Esophagus muscularis mucosa (tissue), 3 donors: ENCODE measurements at regions not wholly inside any gene's neighbourhood (a gene's known extent, or its start where the extent isn't known, plus 50 kb on each side); places are given as distances from the start of the nearest gene placed in this dataset.

ENCODE experiments used
- CTCF ChIP-seq, 3 experiments: fragments of 200-600 bp in 2 of 3; fragments of 450-650 bp in 1 of 3; sonication (generic) in 2 of 3; IDR thresholded peaks; one replicate each; pipeline ENCODE4 v1.5.1; 2017 to 2019; ENCODE audit warnings: antibody characterized with exemption in 3 of 3, mild to moderate bottlenecking in 2 of 3, moderate library complexity in 1 of 3
- POLR2A ChIP-seq: fragments of 450-650 bp; IDR thresholded peaks from one replicate; pipeline ENCODE4 v1.6.1; 2017; ENCODE audit warnings: antibody characterized with exemption, moderate library complexity, mild to moderate bottlenecking, low read depth
- POLR2AphosphoS5 ChIP-seq, 2 donors: sonication (generic); formaldehyde crosslinking; IDR thresholded peaks; one replicate each; pipeline ENCODE4 v1.6.1; 2017; ENCODE audit warnings: antibody characterized with exemption in 2 of 2

- no peak for TF ChIP-seq CTCF (IDR thresholded peaks at IDR 0.05)
- TF ChIP-seq POLR2A: no peak
- no peak for TF ChIP-seq POLR2AphosphoS5 (IDR thresholded peaks at IDR 0.05)
Measured at GRCh38 chr10:30207485-30208052, 141.5 kb downstream of the MTPAP start.
